H1 (cell line): ENCODE measurements at regions not wholly inside any gene's neighbourhood (a gene's known extent, or its start where the extent isn't known, plus 50 kb on each side); places are given as distances from the start of the nearest gene placed in this dataset.

ENCODE experiments used
- POU5F1 ChIP-seq: IDR thresholded peaks from 2 replicates; pipeline ENCODE4 v1.6.1; 2011; ENCODE audit warnings: low read depth, mild to moderate bottlenecking, low read length, moderate library complexity

DNA sequence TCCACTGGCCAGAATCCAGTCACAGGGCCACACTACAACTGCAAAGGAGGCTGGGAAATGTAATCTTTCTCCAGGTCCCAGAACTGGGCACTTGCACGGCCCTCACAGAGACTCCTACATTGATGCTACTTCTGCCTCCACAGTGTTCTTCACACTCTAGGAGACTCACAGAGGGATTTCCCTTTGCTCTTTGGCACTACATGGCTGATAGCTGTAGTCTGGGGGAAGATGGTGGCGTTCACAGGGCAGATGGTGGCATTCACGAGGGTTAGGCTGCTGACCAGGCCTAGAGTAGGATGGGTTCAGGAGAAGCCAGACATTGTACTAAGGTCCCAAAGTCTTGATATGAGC, 151.1 kb downstream of the NUAK1 start (continued):
- TF ChIP-seq POU5F1 = no peak
